Stimulated activated naive CD8-positive, alpha-beta T cell treated with anti-CD3 and anti-CD28 coated beads, Interleukin-15, amount 100 ng/mL, for 72 hours (primary cell): ENCODE measurements at regions not wholly inside any gene's neighbourhood (a gene's known extent, or its start where the extent isn't known, plus 50 kb on each side); places are given as distances from the start of the nearest gene placed in this dataset.
"Not testable (repeated sequence)": the region's sequence is repeated elsewhere in the genome, so short reads cannot be mapped to it uniquely, and the experiment has no call there.

Experiments used
- ATAC-seq: fragments of 150-1000 bp; cut with Tn5 transposase; 2 replicates; pipeline ENCODE4 v1.10.0; 2021; ENCODE audit warnings: mild to moderate bottlenecking, moderate library complexity
- DNase-seq, 2 donors: peaks; one replicate each; pipeline ENCODE4 v3.0.0; 2021 to 2022
- H3K27ac Mint-ChIP-seq, 2 donors: one replicate each; pipeline ENCODE4 v1.8.0; 2022; ENCODE audit warnings: mild to moderate bottlenecking in 2 of 2, mixed read lengths in 2 of 2, moderate library complexity in 2 of 2
- H3K27me3 Mint-ChIP-seq: one replicate; pipeline ENCODE4 v1.8.0; 2022; ENCODE audit warnings: mixed read lengths
- H3K4me1 Mint-ChIP-seq: one replicate; pipeline ENCODE4 v1.8.0; 2022; ENCODE audit warnings: mild to moderate bottlenecking, mixed read lengths
- H3K4me3 Mint-ChIP-seq, 2 donors: one replicate each; pipeline ENCODE4 v1.8.0; 2022; ENCODE audit warnings: mild to moderate bottlenecking in 2 of 2, mixed read lengths in 2 of 2, moderate library complexity in 1 of 2
- H3K9me3 Mint-ChIP-seq, 2 donors: one replicate each; pipeline ENCODE4 v1.8.0; 2022; ENCODE audit warnings: mixed read lengths in 2 of 2

- ATAC-seq (no peak), DNase-seq (no peak)
- H3K27me3 Mint-ChIP-seq = peaks cover 12% of the 10 kb centered on the region
- no peak overlapping the region for H3K4me3 Mint-ChIP-seq
- no peaks in the 10 kb centered on the region for H3K4me1 Mint-ChIP-seq
- no peaks in the 10 kb centered on the region for H3K9me3 Mint-ChIP-seq
- H3K27ac Mint-ChIP-seq = no peak overlapping the region
Measured at GRCh38 chr6:147441751-147442150, 66.7 kb upstream of the SAMD5 start.

- Mint-ChIP-seq H3K27ac (peak overlapping the region in 1 of 2 donors; percentile 55), H3K4me1 (no peaks in the 10 kb centered on the region), H3K27me3 (peaks cover 12% of the 10 kb centered on the region), H3K4me3 (no peak overlapping the region), H3K9me3 (no peaks in the 10 kb centered on the region)
- ATAC-seq = no peak
- no peak for DNase-seq
Measured at GRCh38 chr6:147447835-147448611, 60.5 kb upstream of the SAMD5 start.

- ATAC-seq (no peak), DNase-seq (no peak)
- Mint-ChIP-seq H3K27me3 (peaks cover 12% of the 10 kb centered on the region), H3K4me3 (no peak overlapping the region), H3K9me3 (no peaks in the 10 kb centered on the region), H3K27ac (no peak overlapping the region), H3K4me1 (no peaks in the 10 kb centered on the region)
Measured at GRCh38 chr6:147448775-147449174, 59.7 kb upstream of the SAMD5 start.

- no peak overlapping the region for H3K4me3 Mint-ChIP-seq
- no peak for DNase-seq
Measured at GRCh38 chr6:147449405-147450161, 58.9 kb upstream of the SAMD5 start.

GRCh38 chr6:147453361-147453760, 55.1 kb upstream of the SAMD5 start:
- no peak for ATAC-seq
- H3K4me1 Mint-ChIP-seq = no peaks in the 10 kb centered on the region

More at GRCh38 chr6:147449405-147450161, 58.9 kb upstream of the SAMD5 start:
- Mint-ChIP-seq H3K9me3 (no peaks in the 10 kb centered on the region), H3K4me1 (no peaks in the 10 kb centered on the region), H3K27me3 (peaks cover 8% of the 10 kb centered on the region), H3K27ac (no peak overlapping the region)
- ATAC-seq = no peak

GRCh38 chr6:147454862-147455261, 53.6 kb upstream of the SAMD5 start:
- not testable (repeated sequence) for DNase-seq, H3K9me3 Mint-ChIP-seq, H3K4me3 Mint-ChIP-seq, ATAC-seq, H3K4me1 Mint-ChIP-seq, H3K27ac Mint-ChIP-seq
- peaks cover 15% of the 10 kb centered on the region for H3K27me3 Mint-ChIP-seq

More at GRCh38 chr6:147453361-147453760, 55.1 kb upstream of the SAMD5 start:
- H3K27me3 Mint-ChIP-seq = peaks cover 8% of the 10 kb centered on the region
- H3K9me3 Mint-ChIP-seq = no peaks in the 10 kb centered on the region
- no peak for DNase-seq
- no peak overlapping the region for H3K4me3 Mint-ChIP-seq
- no peak overlapping the region for H3K27ac Mint-ChIP-seq
